ENCODE measurements at regions not wholly inside any gene's neighbourhood (a gene's known extent, or its start where the extent isn't known, plus 50 kb on each side); places are given as distances from the start of the nearest gene placed in this dataset.
"Not testable (repeated sequence)": the region's sequence is repeated elsewhere in the genome, so short reads cannot be mapped to it uniquely, and the experiment has no call there.

GRCh38 chr10:52541006-52541473 lies 227.0 kb downstream of the DKK1 start:
- DNase-seq (ENCODE audit: low spot score): no peak

- DNase-seq (ENCODE audit: low spot score): no peak
These were observed 228.8 kb downstream of the DKK1 start for GRCh38 chr10:52542906-52543305.

GRCh38 chr10:52551046-52551445 lies 221.5 kb downstream of the MBL2 start:
- DNase-seq (ENCODE audit: low spot score): no peak

GRCh38 chr10:52558090-52558489 lies 214.5 kb downstream of the MBL2 start:
- DNase-seq (ENCODE audit: low spot score): no peak

GRCh38 chr10:52561322-52561721 lies 211.3 kb downstream of the MBL2 start:
- DNase-seq (ENCODE audit: low spot score): no peak

- no peak for DNase-seq (ENCODE audit: low spot score)
These were observed 209.2 kb downstream of the MBL2 start for GRCh38 chr10:52563360-52563759.

GRCh38 chr10:52566471-52567246 lies 205.9 kb downstream of the MBL2 start:
- DNase-seq (ENCODE audit: low spot score): no peak

GRCh38 chr10:52567247-52567580 lies 205.4 kb downstream of the MBL2 start:
- no peak for DNase-seq (ENCODE audit: low spot score)

- no peak for DNase-seq (ENCODE audit: low spot score)
These were observed 204.3 kb downstream of the MBL2 start for GRCh38 chr10:52568309-52568708.

- no peak for DNase-seq (ENCODE audit: low spot score)
These were observed 202.1 kb downstream of the MBL2 start for GRCh38 chr10:52570490-52570889.

GRCh38 chr10:52571018-52571417 lies 201.6 kb downstream of the MBL2 start:
- no peak for DNase-seq (ENCODE audit: low spot score)

GRCh38 chr10:52571516-52572182 lies 200.9 kb downstream of the MBL2 start:
- DNase-seq (ENCODE audit: low spot score): no peak

GRCh38 chr10:52573347-52573746 lies 199.2 kb downstream of the MBL2 start:
- DNase-seq (ENCODE audit: low spot score): no peak

GRCh38 chr10:52574697-52575096 lies 197.9 kb downstream of the MBL2 start:
- no peak for DNase-seq (ENCODE audit: low spot score)

GRCh38 chr10:52577047-52577446 lies 195.5 kb downstream of the MBL2 start:
- DNase-seq (ENCODE audit: low spot score): no peak

- DNase-seq (ENCODE audit: low spot score): no peak
These were observed 193.6 kb downstream of the MBL2 start for GRCh38 chr10:52578871-52579405.

- not testable (repeated sequence) for DNase-seq (ENCODE audit: low spot score)
These were observed 190.9 kb downstream of the MBL2 start for GRCh38 chr10:52581636-52582035.

- no peak for DNase-seq (ENCODE audit: low spot score)
These were observed 189.2 kb downstream of the MBL2 start for GRCh38 chr10:52583336-52583735.

GRCh38 chr10:52586710-52587109 lies 185.9 kb downstream of the MBL2 start:
- DNase-seq (ENCODE audit: low spot score): no peak

- no peak for DNase-seq (ENCODE audit: low spot score)
These were observed 175.3 kb downstream of the MBL2 start for GRCh38 chr10:52597189-52597863.

GRCh38 chr10:52598936-52599335 lies 173.6 kb downstream of the MBL2 start:
- DNase-seq (ENCODE audit: low spot score): no peak

- DNase-seq (ENCODE audit: low spot score): no peak
These were observed 172.9 kb downstream of the MBL2 start for GRCh38 chr10:52599551-52600200.
